ENCODE measurements at regions not wholly inside any gene's neighbourhood (a gene's known extent, or its start where the extent isn't known, plus 50 kb on each side); places are given as distances from the start of the nearest gene placed in this dataset.

- no peak for DNase-seq (ENCODE audit: low read depth in 4 of 4, low spot score in 2 of 4)
Observed at GRCh38 chr1:195590649-195591048, 1017.6 kb downstream of the KCNT2 start.

GRCh38 chr1:195584870-195585624, 1023.2 kb downstream of the KCNT2 start:
- no peak for DNase-seq (ENCODE audit: low read depth in 4 of 4, low spot score in 2 of 4)

GRCh38 chr1:195580988-195581387, 1027.3 kb downstream of the KCNT2 start:
- DNase-seq (ENCODE audit: low read depth in 4 of 4, low spot score in 2 of 4), result no peak

- DNase-seq (ENCODE audit: low read depth in 4 of 4, low spot score in 2 of 4), result no peak
Observed at GRCh38 chr1:195577748-195578147, 1030.5 kb downstream of the KCNT2 start.

GRCh38 chr1:195576641-195577040, 1031.6 kb downstream of the KCNT2 start:
- no peak for DNase-seq (ENCODE audit: low read depth in 4 of 4, low spot score in 2 of 4)

- no peak for DNase-seq (ENCODE audit: low read depth in 4 of 4, low spot score in 2 of 4)
Observed at GRCh38 chr1:195574511-195574910, 1033.7 kb downstream of the KCNT2 start.

GRCh38 chr1:195569934-195570333, 1038.3 kb downstream of the KCNT2 start:
- no peak for DNase-seq (ENCODE audit: low read depth in 4 of 4, low spot score in 2 of 4)

- no peak for DNase-seq (ENCODE audit: low read depth in 4 of 4, low spot score in 2 of 4)
Observed at GRCh38 chr1:195568389-195568788, 1039.9 kb downstream of the KCNT2 start.

- no peak for DNase-seq (ENCODE audit: low read depth in 4 of 4, low spot score in 2 of 4)
Observed at GRCh38 chr1:195562074-195562473, 1046.2 kb downstream of the KCNT2 start.

- DNase-seq (ENCODE audit: low read depth in 4 of 4, low spot score in 2 of 4), result no peak
Observed at GRCh38 chr1:195550071-195550862, 1058.0 kb downstream of the KCNT2 start.

- DNase-seq (ENCODE audit: low read depth in 4 of 4, low spot score in 2 of 4), result no peak
Observed at GRCh38 chr1:195530961-195531360, 1077.3 kb downstream of the KCNT2 start.

- DNase-seq (ENCODE audit: low read depth in 4 of 4, low spot score in 2 of 4), result no peak
Observed at GRCh38 chr1:195529881-195530280, 1078.4 kb downstream of the KCNT2 start.

- DNase-seq (ENCODE audit: low read depth in 4 of 4, low spot score in 2 of 4), result no peak
Observed at GRCh38 chr1:195520757-195521156, 1087.5 kb downstream of the KCNT2 start.

- no peak for DNase-seq (ENCODE audit: low read depth in 4 of 4, low spot score in 2 of 4)
Observed at GRCh38 chr1:195516036-195516435, 1092.2 kb downstream of the KCNT2 start.

GRCh38 chr1:195511501-195511900, 1096.7 kb downstream of the KCNT2 start:
- no peak for DNase-seq (ENCODE audit: low read depth in 4 of 4, low spot score in 2 of 4)

- no peak for DNase-seq (ENCODE audit: low read depth in 4 of 4, low spot score in 2 of 4)
Observed at GRCh38 chr1:195501118-195501517, 1107.1 kb downstream of the KCNT2 start.

GRCh38 chr1:195495720-195496635, 1112.3 kb downstream of the KCNT2 start:
- no peak for DNase-seq (ENCODE audit: low read depth in 4 of 4, low spot score in 2 of 4)

GRCh38 chr1:195482137-195482536, 1126.1 kb downstream of the KCNT2 start:
- no peak for DNase-seq (ENCODE audit: low read depth in 4 of 4, low spot score in 2 of 4)

GRCh38 chr1:195481293-195481692, 1126.9 kb downstream of the KCNT2 start:
- no peak for DNase-seq (ENCODE audit: low read depth in 4 of 4, low spot score in 2 of 4)

GRCh38 chr1:195475568-195475967, 1132.7 kb downstream of the KCNT2 start:
- no peak for DNase-seq (ENCODE audit: low read depth in 4 of 4, low spot score in 2 of 4)

GRCh38 chr1:195472291-195472690, 1135.9 kb downstream of the KCNT2 start:
- no peak for DNase-seq (ENCODE audit: low read depth in 4 of 4, low spot score in 2 of 4)

All from left renal cortex interstitium (tissue), 4 donors.